ENCODE measurements at regions not wholly inside any gene's neighbourhood (a gene's known extent, or its start where the extent isn't known, plus 50 kb on each side); places are given as distances from the start of the nearest gene placed in this dataset.

DNA sequence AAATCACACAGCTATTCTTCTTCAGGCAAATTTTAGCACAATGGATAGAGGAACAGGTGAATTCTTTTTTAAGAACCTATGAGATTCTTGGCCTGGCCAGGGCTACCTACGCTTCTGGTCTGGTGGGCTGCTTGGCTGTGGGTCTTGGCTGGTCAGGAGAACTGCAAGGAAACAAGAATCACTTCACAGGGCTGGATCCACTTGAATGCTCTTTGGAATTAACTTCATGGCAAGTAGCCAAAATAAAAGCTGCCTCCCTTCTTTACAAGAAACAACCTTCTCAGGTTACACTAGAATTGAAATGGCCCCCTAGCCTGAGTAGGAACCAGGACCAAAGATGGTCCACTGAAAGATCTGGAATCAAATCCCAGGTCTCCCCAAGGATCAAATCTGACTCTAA is 519.1 kb downstream of the IQCM start:
- Histone ChIP-seq H3K4me3 (no peak overlapping the region), H3K4me1 (replicated peaks in 1 of 2) (no peaks in the 10 kb centered on the region), H3K9me3 (replicated peaks in 1 of 3) (no peaks in the 10 kb centered on the region), H3K27ac (no peak overlapping the region), H3K36me3 (replicated peaks in 1 of 2) (no peaks in the 10 kb centered on the region), H3K27me3 (no peaks in the 10 kb centered on the region)
- DNase-seq, result no peak
- 54 to 73% (median 69%) methylated on average over 1 of the region's 1 CpG for WGBS, 4 donors
- intact Hi-C loops (cut with DNase I), result no loop called here
- TF ChIP-seq POLR2A (IDR thresholded peaks at IDR 0.05), result no peak
- TF ChIP-seq, protein P1, sequence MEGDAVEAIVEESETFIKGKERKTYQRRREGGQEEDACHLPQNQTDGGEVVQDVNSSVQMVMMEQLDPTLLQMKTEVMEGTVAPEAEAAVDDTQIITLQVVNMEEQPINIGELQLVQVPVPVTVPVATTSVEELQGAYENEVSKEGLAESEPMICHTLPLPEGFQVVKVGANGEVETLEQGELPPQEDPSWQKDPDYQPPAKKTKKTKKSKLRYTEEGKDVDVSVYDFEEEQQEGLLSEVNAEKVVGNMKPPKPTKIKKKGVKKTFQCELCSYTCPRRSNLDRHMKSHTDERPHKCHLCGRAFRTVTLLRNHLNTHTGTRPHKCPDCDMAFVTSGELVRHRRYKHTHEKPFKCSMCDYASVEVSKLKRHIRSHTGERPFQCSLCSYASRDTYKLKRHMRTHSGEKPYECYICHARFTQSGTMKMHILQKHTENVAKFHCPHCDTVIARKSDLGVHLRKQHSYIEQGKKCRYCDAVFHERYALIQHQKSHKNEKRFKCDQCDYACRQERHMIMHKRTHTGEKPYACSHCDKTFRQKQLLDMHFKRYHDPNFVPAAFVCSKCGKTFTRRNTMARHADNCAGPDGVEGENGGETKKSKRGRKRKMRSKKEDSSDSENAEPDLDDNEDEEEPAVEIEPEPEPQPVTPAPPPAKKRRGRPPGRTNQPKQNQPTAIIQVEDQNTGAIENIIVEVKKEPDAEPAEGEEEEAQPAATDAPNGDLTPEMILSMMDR (IDR thresholded peaks at IDR 0.05), result no peak

GRCh38 chr4:149296084-149296483 is 519.6 kb downstream of the IQCM start:
- WGBS, 4 donors, result 66 to 77% (median 70%) methylated on average over 1 of the region's 1 CpG
- no peaks in the 10 kb centered on the region for H3K4me1 ChIP-seq (replicated peaks in 1 of 2)
- DNase-seq, result no peak

DNA sequence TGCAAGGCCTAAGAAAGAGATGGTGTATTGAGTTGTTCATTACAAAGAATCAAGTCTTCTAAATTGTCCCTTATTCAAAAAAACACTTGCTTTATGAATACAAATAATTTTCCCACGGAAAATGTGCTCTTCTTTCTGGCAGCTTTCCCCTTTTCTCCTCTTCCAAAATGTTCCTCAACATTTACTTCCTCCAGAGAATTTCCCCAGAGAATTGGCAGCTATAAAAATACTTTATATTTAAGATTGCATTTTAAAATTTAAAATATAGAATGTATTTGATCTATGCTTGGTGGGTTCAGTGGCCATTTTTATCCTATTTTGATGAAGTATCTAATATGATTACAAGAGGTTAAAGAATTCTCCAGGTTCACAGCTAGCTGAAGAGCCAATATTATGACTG is 521.0 kb downstream of the IQCM start:
- no peak overlapping the region for H3K27ac ChIP-seq
- H3K4me3 ChIP-seq, result no peak overlapping the region
- DNase-seq, result no peak
- no peak for TF ChIP-seq POLR2A (IDR thresholded peaks at IDR 0.05)
- TF ChIP-seq, protein P1 (IDR thresholded peaks at IDR 0.05), result no peak
- intact Hi-C loops (cut with DNase I), result no loop called here
- no peaks in the 10 kb centered on the region for H3K4me1 ChIP-seq (replicated peaks in 1 of 2)
- H3K9me3 ChIP-seq (replicated peaks in 1 of 3), result no peaks in the 10 kb centered on the region
- no peaks in the 10 kb centered on the region for H3K36me3 ChIP-seq (replicated peaks in 1 of 2)
- H3K27me3 ChIP-seq, result no peaks in the 10 kb centered on the region
- WGBS, 4 donors, result 50 to 68% (median 61%) methylated on average over 1 of the region's 1 CpG

More at GRCh38 chr4:149296084-149296483, 519.6 kb downstream of the IQCM start:
- H3K4me3 ChIP-seq, result no peak overlapping the region
- no peaks in the 10 kb centered on the region for H3K9me3 ChIP-seq (replicated peaks in 1 of 3)
- H3K27me3 ChIP-seq, result no peaks in the 10 kb centered on the region
- no peak overlapping the region for H3K27ac ChIP-seq
- no peak for TF ChIP-seq POLR2A (IDR thresholded peaks at IDR 0.05)
- H3K36me3 ChIP-seq (replicated peaks in 1 of 2), result no peaks in the 10 kb centered on the region
- intact Hi-C loops (cut with DNase I), result no loop called here

DNA sequence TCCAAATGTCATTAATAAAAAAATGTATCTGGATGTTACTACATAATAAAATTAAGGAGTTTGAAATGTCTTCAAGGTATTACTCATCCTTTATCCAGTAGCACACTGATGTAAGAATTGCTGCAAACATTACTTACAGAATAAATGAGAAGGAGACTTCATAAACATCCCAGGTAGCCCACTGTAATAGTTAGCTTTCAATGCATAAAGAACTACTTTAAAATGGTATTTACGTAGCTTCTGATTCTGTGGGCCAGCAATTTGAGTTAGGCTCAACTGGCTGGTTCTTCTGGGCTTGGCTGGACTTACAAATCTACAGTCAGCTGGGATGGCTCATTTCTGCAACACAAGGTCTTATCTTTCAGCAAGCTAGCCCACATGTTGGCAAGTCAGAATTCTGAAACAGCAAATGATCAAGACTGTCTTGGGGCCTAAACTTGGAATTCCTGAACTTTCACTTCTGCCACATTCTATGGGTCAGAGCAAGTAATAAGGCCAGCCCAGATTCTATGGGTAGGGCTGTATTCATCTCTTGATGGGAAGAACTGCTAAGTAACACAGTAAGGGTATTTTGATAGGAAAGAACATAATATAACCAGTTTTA is 522.5 kb downstream of the IQCM start:
- no peak overlapping the region for H3K4me3 ChIP-seq

More for the DNA sequence above, 522.5 kb downstream of the IQCM start:
- no peaks in the 10 kb centered on the region for H3K27me3 ChIP-seq
- DNase-seq, result no peak
- WGBS, 4 donors, result 64 to 94% (median 83%) methylated on average over 1 of the region's 1 CpG
- intact Hi-C loops (cut with DNase I), result no loop called here
- H3K27ac ChIP-seq, result no peak overlapping the region
- H3K9me3 ChIP-seq (replicated peaks in 1 of 3), result no peaks in the 10 kb centered on the region
- no peaks in the 10 kb centered on the region for H3K36me3 ChIP-seq (replicated peaks in 1 of 2)
- H3K4me1 ChIP-seq (replicated peaks in 1 of 2), result no peaks in the 10 kb centered on the region
- TF ChIP-seq, protein P1 (IDR thresholded peaks at IDR 0.05), result no peak
- TF ChIP-seq POLR2A (IDR thresholded peaks at IDR 0.05), result no peak
